K562 (cell line): ENCODE measurements at regions not wholly inside any gene's neighbourhood (a gene's known extent, or its start where the extent isn't known, plus 50 kb on each side); places are given as distances from the start of the nearest gene placed in this dataset.

ENCODE experiments used
- ATAC-seq: fragments of 200-7000 bp; cut with Tn5 transposase; 3 replicates; pipeline ENCODE4 v1.9.1; 2020; ENCODE audit warnings: moderate library complexity
- BruUV-seq: library from RNA; stranded (reverse); fragments of 400-500 nt; replicated peaks from 2 replicates; lab custom pipeline; 2021; lab: Mats Ljungman, UMichigan
- CTCF ChIA-PET: fragments of 300-600 bp; formaldehyde crosslinking; extraction: SDS; loops from one replicate; lab custom pipeline; 2021; ENCODE audit warnings: low intra/inter-chr PET ratio; lab: Yijun Ruan, JAX
- POLR2A ChIA-PET: fragments of 300-600, 350-650 bp; sonication (Branson Sonifier 250); formaldehyde crosslinking; extraction: SDS; loops from one replicate; lab custom pipeline; 2021; ENCODE audit warnings: antibody characterized with exemption, inconsistent platforms; lab: Yijun Ruan, JAX
- DNase-seq, 4 experiments: peaks; one replicate each; pipeline versions ENCODE4 v3.0.0 to v3.0.0-alpha.2; 2011 to 2018; ENCODE audit warnings: low spot score in 3 of 4, mixed read lengths in 3 of 4; ENCODE audit errors: extremely low read depth in 1 of 4
- FAIRE-seq: peaks from 2 replicates; lab custom pipeline; 2011; peaks lifted over from hg19 to GRCh38; lab: Jason Lieb, UNC
- H2AFZ ChIP-seq: 2 replicates; pipeline ENCODE4 v1.6.0; 2011; ENCODE audit warnings: low read depth, low read length, control low read depth, inconsistent platforms
- H3K27ac ChIP-seq: fragments of 200-600 bp; 3 replicates; pipeline ENCODE4 v1.8.0; 2011; ENCODE audit warnings: low read depth, mild to moderate bottlenecking, control low read depth, inconsistent platforms, low read length, moderate library complexity, mixed read lengths; ENCODE audit errors: extremely low read depth
- H3K27me3 ChIP-seq, 2 experiments: fragments of 300-600 bp in 1 of 2; 2 replicates in 1 of 2; 3 replicates in 1 of 2; pipeline versions ENCODE4 v1.6.0 to v1.8.0; 2011; ENCODE audit warnings: inconsistent platforms in 2 of 2, low read length in 2 of 2, mild to moderate bottlenecking in 1 of 2, mixed read lengths in 1 of 2, moderate library complexity in 1 of 2; ENCODE audit not compliant: control insufficient read depth in 2 of 2, insufficient read depth in 2 of 2
- H3K36me3 ChIP-seq: fragments of 300-600 bp; 3 replicates; pipeline ENCODE4 v1.8.0; 2011; ENCODE audit warnings: mild to moderate bottlenecking, low read length, inconsistent platforms; ENCODE audit not compliant: control insufficient read depth, insufficient read depth
- H3K4me1 ChIP-seq, 2 experiments: fragments of 200-600 bp in 1 of 2; replicated peaks in 1 of 2; 2 replicates in 1 of 2; 3 replicates in 1 of 2; pipeline versions ENCODE4 v1.5.1 to v1.8.0; 2011; ENCODE audit warnings: inconsistent platforms in 2 of 2, low read length in 2 of 2, mild to moderate bottlenecking in 1 of 2, mixed read lengths in 1 of 2, moderate library complexity in 1 of 2; ENCODE audit not compliant: control insufficient read depth in 2 of 2, insufficient read depth in 2 of 2
- H3K4me2 ChIP-seq: 2 replicates; pipeline ENCODE4 v1.6.1; 2011; ENCODE audit warnings: low read length, control low read depth, inconsistent platforms, mixed read lengths; ENCODE audit not compliant: insufficient read depth
- H3K4me3 ChIP-seq: fragments of 200-600 bp; sonication (generic), shearing (Covaris generic); 2 replicates; pipeline ENCODE4 v1.5.1; 2016; ENCODE audit warnings: control low read depth, inconsistent platforms
- H3K79me2 ChIP-seq: fragments of 200-600 bp; 3 replicates; pipeline ENCODE4 v1.8.0; 2011; ENCODE audit warnings: low read length, inconsistent platforms; ENCODE audit not compliant: control insufficient read depth, insufficient read depth
- H3K9ac ChIP-seq, 2 experiments: 2 replicates each; pipeline versions ENCODE4 v1.6.0 to v1.6.1; 2011; ENCODE audit warnings: low read depth in 2 of 2, low read length in 2 of 2, control low read depth in 1 of 2, inconsistent platforms in 1 of 2, mild to moderate bottlenecking in 1 of 2, mixed read lengths in 1 of 2; ENCODE audit not compliant: insufficient read depth in 1 of 2
- H3K9me1 ChIP-seq: one replicate; pipeline ENCODE4 v1.6.0; 2011; ENCODE audit warnings: inconsistent platforms, mild to moderate bottlenecking, low read length, moderate library complexity; ENCODE audit not compliant: control insufficient read depth, insufficient read depth
- H3K9me3 ChIP-seq: replicated peaks from 2 replicates; pipeline ENCODE4 v1.5.1; 2011; ENCODE audit warnings: low read depth, low read length, inconsistent platforms; ENCODE audit not compliant: control insufficient read depth, insufficient read depth
- H4K20me1 ChIP-seq: replicated peaks from 2 replicates; pipeline ENCODE4 v1.6.1; 2011; ENCODE audit warnings: low read length, inconsistent platforms, mixed read lengths; ENCODE audit not compliant: control insufficient read depth, insufficient read depth
- ASH1L ChIP-seq: fragments of 450-650 bp; IDR thresholded peaks from 2 replicates; pipeline ENCODE4 v1.6.1; 2018; ENCODE audit warnings: borderline replicate concordance, mild to moderate bottlenecking, low read depth; ENCODE audit not compliant: partially characterized antibody
- MCM3 ChIP-seq: fragments of 450-650 bp; IDR thresholded peaks from 2 replicates; pipeline ENCODE4 v1.6.1; 2016
- MTA3 ChIP-seq: fragments of 450-650 bp; formaldehyde crosslinking; IDR thresholded peaks from 2 replicates; pipeline ENCODE4 v1.6.1; 2017; ENCODE audit warnings: mild to moderate bottlenecking, borderline replicate concordance
- PHF8 ChIP-seq: fragments of 200-600 bp; sonication (generic); IDR thresholded peaks from 2 replicates; pipeline ENCODE4 v1.6.1; 2012; ENCODE audit warnings: mixed run types, mild to moderate bottlenecking, inconsistent platforms, low read length, moderate library complexity, borderline replicate concordance
- POLR2AphosphoS5 ChIP-seq: IDR thresholded peaks from 2 replicates; pipeline ENCODE4 v1.6.1; 2011; ENCODE audit warnings: mild to moderate bottlenecking, low read depth, low read length, moderate library complexity; ENCODE audit not compliant: control insufficient read depth, insufficient read depth
- SPI1 ChIP-seq: IDR thresholded peaks from 2 replicates; pipeline ENCODE4 v1.6.1; 2011; ENCODE audit warnings: low read depth, low read length, control low read depth, borderline replicate concordance
- XRCC3 ChIP-seq: fragments of 450-650 bp; IDR thresholded peaks from 2 replicates; pipeline ENCODE4 v1.6.1; 2017; ENCODE audit warnings: mild to moderate bottlenecking, moderate library complexity
- ZNF174 ChIP-seq: fragments of 250-450 bp; sonication (Bioruptor Pico); IDR thresholded peaks from 2 replicates; pipeline ENCODE4 v1.4.0; 2020; ENCODE audit warnings: mild to moderate bottlenecking
- ZNF518B ChIP-seq: fragments of 250-450 bp; sonication (Bioruptor Pico); IDR thresholded peaks from 2 replicates; pipeline ENCODE4 v1.5.0; 2021; ENCODE audit warnings: mild to moderate bottlenecking, moderate library complexity
- ZNF644 ChIP-seq: fragments of 200-800 bp; sonication (Bioruptor generic); IDR thresholded peaks from 2 replicates; pipeline ENCODE4 v1.6.1; 2016; ENCODE audit warnings: low read depth, missing genetic modification characterization, missing compliant biosample characterization
- ZNF830 ChIP-seq: fragments of 250-450 bp; sonication (Bioruptor Pico); IDR thresholded peaks from 2 replicates; pipeline ENCODE4 v1.5.0; 2021; ENCODE audit warnings: mild to moderate bottlenecking
- WGBS: fragments of 100-300 bp; shearing (Covaris generic); methylation state at CpG from one replicate; pipeline ENCODE4 v1.1.6; 2016; ENCODE audit warnings: low coverage, mixed read lengths; ENCODE audit not compliant: insufficient coverage; ENCODE audit errors: missing lambda C conversion rate; 5-methylcytosine and 5-hydroxymethylcytosine counted together
- in situ Hi-C: fragments of 300-500 bp; cut with MboI; formaldehyde crosslinking; loops from 4 replicates; pipeline ENCODE4 v1.15.0; 2018; ENCODE audit warnings: inconsistent platforms, mixed read lengths
- intact Hi-C: fragments of 100-400 bp; cut with micrococcal nuclease; formaldehyde crosslinking; loops from 2 replicates; pipeline ENCODE4 v1.14.2; 2022

- DNase-seq = no peak
- ChIA-PET CTCF (no interaction called here), POLR2A (interaction anchor here (1.1 kb wide), 1 partner anchor 10 kb away, joined by 3 read pairs; no protein-coding TSS in a partner anchor)
- no peaks in the 10 kb centered on the region for H3K36me3 ChIP-seq
- BruUV-seq = no TSS peak
- no peaks in the 10 kb centered on the region for H3K9me3 ChIP-seq
- no peak overlapping the region for H3K4me2 ChIP-seq
- peaks cover 2 to 12% of the 10 kb centered on the region in 2 experiments; a peak in 2 of 5 replicates for H3K27me3 ChIP-seq
- H3K9ac ChIP-seq = no peak overlapping the region
- TF ChIP-seq ZNF174 (CRISPR knock-in tag) (no peak), SPI1 (peak; percentile 60; the same call in 1 of the 2 replicates)
- H3K79me2 ChIP-seq = no peaks in the 10 kb centered on the region
- H3K27ac ChIP-seq = no peak overlapping the region
- H3K4me3 ChIP-seq = no peak overlapping the region
- peak overlapping the region; percentile 25; the same call in 1 of the 2 replicates for H2AFZ ChIP-seq
- no peaks in the 10 kb centered on the region; a peak in 1 of 5 replicates for H3K4me1 ChIP-seq
- no peak for FAIRE-seq
- no peaks in the 10 kb centered on the region for H3K9me1 ChIP-seq
- in situ Hi-C loops = no loop called here
- WGBS = 1% methylated on average over 9 of the region's 9 CpGs
- intact Hi-C loops = no loop called here
- no peak; the same call in 2 of the 3 replicates for ATAC-seq
- H4K20me1 ChIP-seq = no peaks in the 10 kb centered on the region
Measured at GRCh38 chr1:147486876-147487656, 54.2 kb upstream of the BCL9 start.

GRCh38 chr1:147491098-147491497 lies 50.2 kb upstream of the BCL9 start:
- Histone ChIP-seq H3K9ac (no peak overlapping the region), H2AFZ (no peak overlapping the region), H3K4me2 (no peak overlapping the region), H3K36me3 (no peaks in the 10 kb centered on the region), H3K9me1 (no peaks in the 10 kb centered on the region), H3K27me3 (peaks cover 2 to 19% of the 10 kb centered on the region in 2 experiments; a peak in 3 of 5 replicates), H3K27ac (no peak overlapping the region), H3K9me3 (no peaks in the 10 kb centered on the region), H4K20me1 (no peaks in the 10 kb centered on the region), H3K4me3 (no peak overlapping the region), H3K79me2 (no peaks in the 10 kb centered on the region), H3K4me1 (no peaks in the 10 kb centered on the region; a peak in 1 of 5 replicates)
- ChIA-PET CTCF (interaction anchor here (1.3 kb wide), 1 partner anchor 217 kb away, joined by 4 read pairs; no protein-coding TSS in a partner anchor), POLR2A (interaction anchor here (1.0 kb wide), 1 partner anchor 12 kb away, joined by 4 read pairs; no protein-coding TSS in a partner anchor)
- DNase-seq (no peak), ATAC-seq (no peak), FAIRE-seq (no peak)
- BruUV-seq = no TSS peak
- in situ Hi-C loops = loop anchor here (5.0 kb wide), 1 partner anchor 204 kb away; no protein-coding TSS in a partner anchor
- intact Hi-C loops = no loop called here
- WGBS = 4% methylated on average over 2 of the region's 2 CpGs
- no peak for TF ChIP-seq ASH1L
- no peak for TF ChIP-seq MTA3
- no peak for TF ChIP-seq XRCC3
- no peak for TF ChIP-seq ZNF518B (CRISPR knock-in tag)
- no peak for TF ChIP-seq MCM3
- TF ChIP-seq PHF8 = no peak
- TF ChIP-seq POLR2AphosphoS5 = no peak
- TF ChIP-seq ZNF830 (CRISPR knock-in tag) = no peak
- no peak for TF ChIP-seq ZNF644 (tag)
